Omental fat pad (tissue), 3 donors: ENCODE measurements at regions not wholly inside any gene's neighbourhood (a gene's known extent, or its start where the extent isn't known, plus 50 kb on each side); places are given as distances from the start of the nearest gene placed in this dataset.
"Not testable (repeated sequence)": the region's sequence is repeated elsewhere in the genome, so short reads cannot be mapped to it uniquely, and the experiment has no call there.

ENCODE experiments used
- ATAC-seq: fragments of 150-250 bp; one replicate; pipeline ENCODE4 v1.9.1; 2016; ENCODE audit warnings: mild to moderate bottlenecking, moderate library complexity; ENCODE audit not compliant: low FRiP score
- DNase-seq: peaks from one replicate; pipeline ENCODE4 v3.0.0-alpha.2; 2019; ENCODE audit warnings: low spot score
- TF ChIP-seq, protein P1 (sequence below), 3 donors: fragments of 450-650 bp; IDR thresholded peaks; one replicate each; pipeline ENCODE4 v1.5.1; 2016 to 2017; ENCODE audit warnings: antibody characterized with exemption in 3 of 3, mild to moderate bottlenecking in 3 of 3, moderate library complexity in 2 of 3

DNA sequence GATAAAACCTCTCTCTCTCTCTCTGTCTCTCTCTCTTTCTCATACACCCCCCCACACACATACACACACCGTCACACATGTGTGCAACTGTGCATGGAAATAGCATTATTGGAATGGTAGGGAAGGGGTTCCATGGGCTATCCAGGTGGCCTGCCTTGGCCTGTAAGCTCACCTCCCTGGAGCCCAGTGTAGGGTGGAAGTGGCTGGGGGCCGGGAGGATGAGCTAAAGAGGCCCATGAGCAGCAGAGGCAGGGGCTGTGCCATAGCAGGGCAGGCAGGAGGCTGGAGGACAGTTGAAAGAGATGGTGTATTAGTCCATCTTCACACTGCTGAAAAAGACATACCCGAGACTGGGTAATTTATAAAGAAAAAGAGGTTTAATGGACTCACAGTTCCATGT lies 74.2 kb downstream of the CYTL1 start:
- DNase-seq (no peak), ATAC-seq (no peak)
- TF ChIP-seq, protein P1, sequence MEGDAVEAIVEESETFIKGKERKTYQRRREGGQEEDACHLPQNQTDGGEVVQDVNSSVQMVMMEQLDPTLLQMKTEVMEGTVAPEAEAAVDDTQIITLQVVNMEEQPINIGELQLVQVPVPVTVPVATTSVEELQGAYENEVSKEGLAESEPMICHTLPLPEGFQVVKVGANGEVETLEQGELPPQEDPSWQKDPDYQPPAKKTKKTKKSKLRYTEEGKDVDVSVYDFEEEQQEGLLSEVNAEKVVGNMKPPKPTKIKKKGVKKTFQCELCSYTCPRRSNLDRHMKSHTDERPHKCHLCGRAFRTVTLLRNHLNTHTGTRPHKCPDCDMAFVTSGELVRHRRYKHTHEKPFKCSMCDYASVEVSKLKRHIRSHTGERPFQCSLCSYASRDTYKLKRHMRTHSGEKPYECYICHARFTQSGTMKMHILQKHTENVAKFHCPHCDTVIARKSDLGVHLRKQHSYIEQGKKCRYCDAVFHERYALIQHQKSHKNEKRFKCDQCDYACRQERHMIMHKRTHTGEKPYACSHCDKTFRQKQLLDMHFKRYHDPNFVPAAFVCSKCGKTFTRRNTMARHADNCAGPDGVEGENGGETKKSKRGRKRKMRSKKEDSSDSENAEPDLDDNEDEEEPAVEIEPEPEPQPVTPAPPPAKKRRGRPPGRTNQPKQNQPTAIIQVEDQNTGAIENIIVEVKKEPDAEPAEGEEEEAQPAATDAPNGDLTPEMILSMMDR (IDR thresholded peaks at IDR 0.05) = no peak

DNA sequence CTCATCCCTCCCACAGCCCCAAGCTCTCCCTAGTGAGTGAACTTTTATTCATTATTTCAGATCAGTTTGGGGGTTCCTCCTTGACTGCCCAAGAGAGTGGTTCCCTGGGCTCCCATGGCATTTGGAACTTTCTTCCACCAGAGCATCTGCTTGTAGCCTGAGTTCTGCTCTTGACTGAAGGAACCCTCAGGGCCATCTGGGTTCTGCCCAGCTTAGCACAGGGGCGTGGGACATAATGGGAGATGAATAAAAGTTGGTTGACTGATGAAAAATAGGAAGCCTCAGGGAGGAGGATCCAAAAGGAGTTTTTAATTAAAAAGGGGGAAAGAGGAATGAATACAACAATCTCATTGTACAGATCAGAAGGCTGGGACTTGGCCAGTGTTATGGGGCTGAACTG lies 73.4 kb downstream of the CYTL1 start:
- ATAC-seq (no peak), DNase-seq (no peak)
- TF ChIP-seq, protein P1 (IDR thresholded peaks at IDR 0.05) = no peak

DNA sequence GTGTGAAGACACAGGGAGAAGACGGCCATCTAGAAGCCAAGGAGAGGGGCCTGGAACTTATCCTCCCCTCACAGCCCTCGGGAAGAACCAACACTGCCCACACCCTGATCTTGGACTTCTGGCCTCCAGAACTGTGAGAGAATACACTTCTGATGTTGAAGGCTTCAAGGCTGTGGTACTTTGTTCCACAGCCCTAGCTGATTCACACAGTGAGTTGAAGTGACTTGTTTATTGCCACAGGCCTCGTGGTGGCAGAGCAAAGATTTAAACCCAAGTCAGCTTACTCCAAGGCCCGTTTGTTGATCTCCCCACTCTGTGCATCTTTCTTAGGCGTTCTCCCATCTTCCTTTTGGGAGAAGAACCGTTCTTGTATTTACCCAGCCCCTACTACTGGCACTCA lies 72.8 kb downstream of the CYTL1 start:
- TF ChIP-seq, protein P1 (IDR thresholded peaks at IDR 0.05) = no peak
- DNase-seq = no peak
- ATAC-seq = no peak

DNA sequence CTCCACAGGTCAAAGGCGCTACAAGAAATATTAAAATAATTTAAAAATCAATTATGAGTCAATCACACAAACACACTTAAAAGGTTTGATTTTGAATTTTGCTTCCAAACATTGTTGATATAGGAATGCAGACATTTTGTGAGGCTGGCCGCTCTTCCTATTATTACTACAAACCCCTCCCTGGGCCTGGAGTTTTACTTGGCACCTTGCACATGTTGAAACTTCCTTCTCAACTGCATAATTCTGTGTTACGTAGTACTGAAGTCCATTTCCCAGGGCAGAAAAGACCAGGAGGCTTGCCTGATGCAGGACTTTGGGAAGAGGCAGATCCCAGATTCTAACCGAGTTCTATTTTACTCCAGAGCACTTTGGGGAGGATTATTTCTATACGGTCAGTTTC lies 71.5 kb downstream of the CYTL1 start:
- TF ChIP-seq, protein P1 (IDR thresholded peaks at IDR 0.05) = no peak
- DNase-seq (no peak), ATAC-seq (no peak)

DNA sequence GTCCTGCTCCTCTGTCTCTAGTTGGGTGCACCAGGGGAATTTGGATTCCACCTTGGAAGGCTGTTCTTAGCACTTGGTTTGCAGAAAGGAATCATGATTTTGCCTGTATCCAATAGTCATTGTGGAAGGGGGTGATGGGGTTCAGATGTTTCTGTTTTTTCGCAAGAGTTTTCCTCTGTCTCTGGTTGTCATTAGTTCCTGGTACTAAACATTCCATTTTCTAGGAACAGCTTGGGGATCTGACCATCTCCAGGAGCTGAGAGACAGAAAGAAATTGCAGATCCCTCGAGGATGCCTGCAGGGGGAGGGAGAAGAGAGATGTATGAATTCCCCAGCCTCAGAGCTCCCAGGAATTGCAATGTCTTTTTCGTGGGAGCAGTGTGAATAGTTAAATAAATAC lies 70.9 kb downstream of the CYTL1 start:
- ATAC-seq (no peak), DNase-seq (no peak)
- TF ChIP-seq, protein P1 (IDR thresholded peaks at IDR 0.05) = no peak

DNA sequence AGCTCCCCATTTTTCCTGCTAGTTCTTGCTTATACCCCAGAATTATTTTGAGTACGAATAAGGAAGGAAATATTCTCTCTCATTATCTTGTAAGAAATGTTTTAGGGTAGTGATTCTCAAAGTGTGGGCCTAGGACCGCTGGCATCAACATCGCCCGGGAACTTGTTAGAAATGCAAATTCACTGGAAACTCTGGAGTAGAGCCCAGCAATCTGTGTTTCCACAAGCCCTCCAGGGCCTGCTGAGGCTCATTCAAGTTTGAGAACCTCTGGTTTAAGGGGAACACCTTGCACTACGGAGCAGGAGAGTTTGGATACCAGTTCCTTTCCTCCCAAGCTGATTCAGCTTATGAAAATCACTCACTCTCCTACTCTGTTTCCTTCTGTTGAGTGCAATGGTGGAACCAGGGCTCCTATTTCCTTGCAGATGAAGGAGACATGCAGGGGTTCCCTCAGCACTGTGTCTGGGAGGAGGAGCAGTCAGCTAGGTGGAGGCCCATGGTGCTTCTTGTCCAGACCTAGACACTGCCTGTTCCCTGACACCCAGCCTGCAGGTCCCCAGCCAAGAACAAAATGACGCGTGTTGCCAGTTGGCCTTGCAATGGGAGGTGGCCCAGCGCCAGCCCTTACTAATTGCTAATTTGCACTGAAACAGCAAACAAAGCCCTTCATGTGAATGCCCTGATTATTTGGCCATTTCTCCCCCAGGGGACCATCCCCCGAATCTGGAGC lies 68.5 kb downstream of the CYTL1 start:
- TF ChIP-seq, protein P1 (IDR thresholded peaks at IDR 0.05) = no peak
- DNase-seq (no peak), ATAC-seq (no peak)

DNA sequence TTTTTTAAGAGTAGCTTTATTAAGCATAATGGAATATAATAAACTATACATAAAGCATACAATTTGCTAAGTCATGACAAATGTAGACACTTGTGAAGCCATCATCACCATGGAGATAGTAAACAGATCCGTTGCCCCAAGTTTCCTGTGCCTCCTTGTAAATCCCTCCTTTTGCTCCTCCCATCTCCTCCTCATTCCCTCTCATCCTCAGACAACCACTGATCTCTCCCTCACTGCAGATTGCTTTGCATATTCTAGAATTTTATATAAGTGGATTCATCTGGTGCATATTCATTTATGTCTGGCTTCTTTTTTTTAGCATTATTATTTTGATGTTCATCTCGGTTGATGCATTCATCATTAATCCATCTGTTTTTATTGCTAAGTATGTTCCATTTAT lies 67.0 kb downstream of the CYTL1 start:
- TF ChIP-seq, protein P1 (IDR thresholded peaks at IDR 0.05) = no peak
- DNase-seq = no peak
- ATAC-seq = no peak

DNA sequence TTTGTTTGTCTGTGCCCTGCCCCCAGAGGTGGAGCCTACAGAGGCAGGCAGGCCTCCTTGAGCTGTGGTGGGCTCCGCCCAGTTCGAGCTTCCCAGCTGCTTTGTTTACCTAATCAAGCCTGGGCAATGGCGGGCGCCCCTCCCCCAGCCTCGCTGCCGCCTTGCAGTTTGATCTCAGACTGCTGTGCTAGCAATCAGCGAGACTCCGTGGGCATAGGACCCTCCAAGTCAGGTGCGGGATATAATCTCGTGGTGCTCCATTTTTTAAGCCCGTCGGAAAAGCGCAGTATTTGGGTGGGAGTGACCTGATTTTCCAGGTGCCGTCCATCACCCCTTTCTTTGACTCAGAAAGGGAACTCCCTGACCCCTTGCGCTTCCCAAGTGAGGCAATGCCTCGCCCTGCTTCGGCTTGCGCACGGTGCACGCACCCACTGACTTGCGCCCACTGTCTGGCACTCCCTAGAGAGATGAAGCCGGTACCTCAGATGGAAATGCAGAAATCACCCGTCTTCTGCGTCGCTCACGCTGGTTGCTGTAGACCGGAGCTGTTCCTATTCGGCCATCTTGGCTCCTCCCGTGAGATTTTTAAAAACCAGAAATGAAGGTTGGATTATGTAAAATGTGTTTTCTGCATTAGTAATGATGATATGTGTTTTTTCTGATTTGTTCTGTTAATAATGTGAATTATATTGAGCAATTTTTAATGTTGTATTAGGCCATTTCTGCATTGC lies 59.7 kb downstream of the CYTL1 start:
- not testable (repeated sequence) for DNase-seq, ATAC-seq
